ENCODE measurements at regions not wholly inside any gene's neighbourhood (a gene's known extent, or its start where the extent isn't known, plus 50 kb on each side); places are given as distances from the start of the nearest gene placed in this dataset.

GRCh38 chr2:103784261-103784660, 1022.4 kb downstream of the TMEM182 start:
- TF ChIP-seq POLR2A (IDR thresholded peaks at IDR 0.05) (no peak), CTCF (IDR thresholded peaks at IDR 0.05) (no peak)

All from Peyer's patch (tissue), 4 donors.